WTC11 (cell line): ENCODE measurements at regions not wholly inside any gene's neighbourhood (a gene's known extent, or its start where the extent isn't known, plus 50 kb on each side); places are given as distances from the start of the nearest gene placed in this dataset.

Source experiments
- CBFB ChIP-seq: sonication (generic); formaldehyde crosslinking; IDR thresholded peaks from 2 replicates; pipeline ENCODE4 v1.8.1; 2022; ENCODE audit warnings: mild to moderate bottlenecking, low read depth, missing genetic modification reagents
- CTCF ChIP-seq: fragments of 200-600 bp; IDR thresholded peaks from 2 replicates; pipeline ENCODE4 v1.8.0; 2022; ENCODE audit warnings: antibody characterized with exemption
- E2F1 ChIP-seq: sonication (generic); formaldehyde crosslinking; IDR thresholded peaks from 2 replicates; pipeline ENCODE4 v1.8.0; 2022; ENCODE audit warnings: mild to moderate bottlenecking, missing genetic modification reagents
- E2F4 ChIP-seq: sonication (generic); formaldehyde crosslinking; IDR thresholded peaks from 2 replicates; pipeline ENCODE4 v1.8.1; 2022; ENCODE audit warnings: low read depth, mild to moderate bottlenecking, moderate library complexity, missing genetic modification reagents, borderline replicate concordance
- JAZF1 ChIP-seq: fragments of 250-450 bp; sonication (Bioruptor Pico); IDR thresholded peaks from 2 replicates; pipeline ENCODE4 v1.9.0; 2021; ENCODE audit warnings: moderate library complexity, mild to moderate bottlenecking, inconsistent platforms
- NR2C2 ChIP-seq: sonication (generic); formaldehyde crosslinking; IDR thresholded peaks from 2 replicates; pipeline ENCODE4 v1.8.0; 2022; ENCODE audit warnings: mild to moderate bottlenecking, missing genetic modification reagents
- SP1 ChIP-seq: sonication (generic); formaldehyde crosslinking; conservative IDR thresholded peaks from 2 replicates; pipeline ENCODE4 v1.8.1; 2022; ENCODE audit warnings: missing genetic modification reagents
- USF1 ChIP-seq: sonication (generic); formaldehyde crosslinking; IDR thresholded peaks from 2 replicates; pipeline ENCODE4 v1.8.0; 2022; ENCODE audit warnings: mild to moderate bottlenecking, missing genetic modification reagents

- no peak for TF ChIP-seq CBFB (CRISPR knock-in tag)
- TF ChIP-seq CTCF, result no peak
- no peak for TF ChIP-seq JAZF1
- TF ChIP-seq E2F4 (CRISPR knock-in tag), result no peak
- TF ChIP-seq USF1 (CRISPR knock-in tag), result no peak
- TF ChIP-seq E2F1 (CRISPR knock-in tag), result no peak
- TF ChIP-seq SP1 (CRISPR knock-in tag), result no peak
- no peak for TF ChIP-seq NR2C2
These were observed 499.1 kb downstream of the NFIB start for GRCh38 chr9:13814647-13815400.
